ENCODE measurements at regions not wholly inside any gene's neighbourhood (a gene's known extent, or its start where the extent isn't known, plus 50 kb on each side); places are given as distances from the start of the nearest gene placed in this dataset.

GRCh38 chr16:65283181-65283651 is 161.4 kb upstream of the CDH11 start:
- TF ChIP-seq CTCF (IDR thresholded peaks at IDR 0.05) (no peak), POLR2A (IDR thresholded peaks at IDR 0.05) (no peak)
